ENCODE measurements at regions not wholly inside any gene's neighbourhood (a gene's known extent, or its start where the extent isn't known, plus 50 kb on each side); places are given as distances from the start of the nearest gene placed in this dataset.

- Histone ChIP-seq H3K36me3 (no peaks in the 10 kb centered on the region), H3K27me3 (no peaks in the 10 kb centered on the region), H3K27ac (no peak overlapping the region), H3K4me3 (no peak overlapping the region), H3K9me3 (no peaks in the 10 kb centered on the region), H3K4me1 (no peaks in the 10 kb centered on the region)
- intact Hi-C loops (cut with DNase I; ENCODE audit: low total_unique reads): no loop called here
- no peak for DNase-seq
- 79 to 83% methylated on average over 2 of the region's 2 CpGs for whole genome bisulfite sequencing, 2 donors (ENCODE audit: low coverage in 1 of 2)
- TF ChIP-seq CTCF (IDR thresholded peaks at IDR 0.05) (no peak), EP300 (IDR thresholded peaks at IDR 0.05; ENCODE audit: low read depth) (no peak), POLR2AphosphoS5 (IDR thresholded peaks at IDR 0.05) (no peak)
- in situ Hi-C loops (cut with MboI; ENCODE audit: low pct_ligation_motif_present in 1 of 4, low pct_unique_long_range_greater_than_20kb in 1 of 4, low sequenced_read_pairs in 3 of 4): no loop called here
Measured at GRCh38 chr3:17942856-17943255, 200.4 kb upstream of the TBC1D5 start.

GRCh38 chr3:17941766-17942165, 199.3 kb upstream of the TBC1D5 start:
- intact Hi-C loops (cut with DNase I; ENCODE audit: low total_unique reads) (no loop called here), in situ Hi-C loops (cut with MboI; ENCODE audit: low pct_ligation_motif_present in 1 of 4, low pct_unique_long_range_greater_than_20kb in 1 of 4, low sequenced_read_pairs in 3 of 4) (no loop called here)
- Histone ChIP-seq H3K27me3 (no peaks in the 10 kb centered on the region), H3K4me1 (no peaks in the 10 kb centered on the region), H3K4me3 (no peak overlapping the region), H3K36me3 (no peaks in the 10 kb centered on the region), H3K9me3 (no peaks in the 10 kb centered on the region), H3K27ac (peak overlapping the region in 1 of 4 donors; percentile 11)
- TF ChIP-seq POLR2A (IDR thresholded peaks at IDR 0.05): no peak
- no peak for DNase-seq

GRCh38 chr3:17941152-17941551, 198.7 kb upstream of the TBC1D5 start:
- peak overlapping the region in 1 of 4 donors; percentile 11 for H3K27ac ChIP-seq

GRCh38 chr3:17939157-17939556, 196.7 kb upstream of the TBC1D5 start:
- WGBS, 2 donors (ENCODE audit: low coverage in 1 of 2): 88 to 94% methylated on average over 9 to 16 of the region's 16 CpGs
- no peak overlapping the region for H3K27ac ChIP-seq
- in situ Hi-C loops (cut with MboI; ENCODE audit: low pct_ligation_motif_present in 1 of 4, low pct_unique_long_range_greater_than_20kb in 1 of 4, low sequenced_read_pairs in 3 of 4) (no loop called here), intact Hi-C loops (cut with DNase I; ENCODE audit: low total_unique reads) (no loop called here)
- DNase-seq: no peak
- no peaks in the 10 kb centered on the region for H3K27me3 ChIP-seq
- H3K36me3 ChIP-seq: no peaks in the 10 kb centered on the region
- TF ChIP-seq POLR2A (IDR thresholded peaks at IDR 0.05): no peak
- TF ChIP-seq EP300 (IDR thresholded peaks at IDR 0.05; ENCODE audit: low read depth): no peak
- TF ChIP-seq POLR2AphosphoS5 (IDR thresholded peaks at IDR 0.05): no peak
- no peak for TF ChIP-seq CTCF (IDR thresholded peaks at IDR 0.05)
- H3K4me3 ChIP-seq: no peak overlapping the region
- H3K9me3 ChIP-seq: no peaks in the 10 kb centered on the region
- H3K4me1 ChIP-seq: no peaks in the 10 kb centered on the region

More at GRCh38 chr3:17941152-17941551, 198.7 kb upstream of the TBC1D5 start:
- 81 to 88% methylated on average over 1 to 2 of the region's 2 CpGs for WGBS, 2 donors (ENCODE audit: low coverage in 1 of 2)
- intact Hi-C loops (cut with DNase I; ENCODE audit: low total_unique reads) (no loop called here), in situ Hi-C loops (cut with MboI; ENCODE audit: low pct_ligation_motif_present in 1 of 4, low pct_unique_long_range_greater_than_20kb in 1 of 4, low sequenced_read_pairs in 3 of 4) (no loop called here)
- H3K27me3 ChIP-seq: no peaks in the 10 kb centered on the region
- DNase-seq: no peak
- no peak overlapping the region for H3K4me3 ChIP-seq
- no peak for TF ChIP-seq EP300 (IDR thresholded peaks at IDR 0.05; ENCODE audit: low read depth)
- TF ChIP-seq POLR2AphosphoS5 (IDR thresholded peaks at IDR 0.05): no peak
- TF ChIP-seq CTCF (IDR thresholded peaks at IDR 0.05): no peak
- TF ChIP-seq POLR2A (IDR thresholded peaks at IDR 0.05): no peak
- H3K4me1 ChIP-seq: no peaks in the 10 kb centered on the region
- H3K9me3 ChIP-seq: no peaks in the 10 kb centered on the region
- no peaks in the 10 kb centered on the region for H3K36me3 ChIP-seq

- Histone ChIP-seq H3K27ac (no peak overlapping the region), H3K4me3 (no peak overlapping the region), H3K36me3 (no peaks in the 10 kb centered on the region), H3K27me3 (no peaks in the 10 kb centered on the region), H3K4me1 (no peaks in the 10 kb centered on the region), H3K9me3 (no peaks in the 10 kb centered on the region)
- DNase-seq: no peak
- intact Hi-C loops (cut with DNase I; ENCODE audit: low total_unique reads) (no loop called here), in situ Hi-C loops (cut with MboI; ENCODE audit: low pct_ligation_motif_present in 1 of 4, low pct_unique_long_range_greater_than_20kb in 1 of 4, low sequenced_read_pairs in 3 of 4) (no loop called here)
- WGBS, 2 donors (ENCODE audit: low coverage in 1 of 2): 85% methylated on average over 3 of the region's 3 CpGs; no CpG with 5 or more reads in 1 of the 2 donors
- no peak for TF ChIP-seq POLR2A (IDR thresholded peaks at IDR 0.05)
- no peak for TF ChIP-seq POLR2AphosphoS5 (IDR thresholded peaks at IDR 0.05)
- TF ChIP-seq EP300 (IDR thresholded peaks at IDR 0.05; ENCODE audit: low read depth): no peak
- no peak for TF ChIP-seq CTCF (IDR thresholded peaks at IDR 0.05)
Measured at GRCh38 chr3:17938313-17938712, 195.9 kb upstream of the TBC1D5 start.
